Right atrium auricular region (tissue), 2 donors: ENCODE measurements at regions not wholly inside any gene's neighbourhood (a gene's known extent, or its start where the extent isn't known, plus 50 kb on each side); places are given as distances from the start of the nearest gene placed in this dataset.

ENCODE experiments used
- DNase-seq: peaks from one replicate; pipeline ENCODE4 v3.0.0-alpha.2; 2019; ENCODE audit warnings: low spot score
- H3K27ac ChIP-seq, 2 donors: fragments of 200-600 bp; sonication (generic); 1 replicate in 1 of 2; 2 replicates in 1 of 2; pipeline ENCODE4 v1.5.1; 2016 to 2019
- H3K27me3 ChIP-seq, 2 donors: fragments of 200-600 bp; sonication (generic); one replicate each; pipeline versions ENCODE4 v1.5.1 to v1.6.0; 2017 to 2019
- H3K36me3 ChIP-seq: fragments of 200-600 bp; sonication (generic); one replicate; pipeline ENCODE4 v1.5.1; 2016
- H3K4me1 ChIP-seq, 2 donors: fragments of 200-600 bp; sonication (generic); one replicate each; pipeline versions ENCODE4 v1.5.1 to v1.6.0; 2017 to 2019
- H3K4me3 ChIP-seq, 2 donors: fragments of 200-600 bp; sonication (generic); 1 replicate in 1 of 2; 2 replicates in 1 of 2; pipeline ENCODE4 v1.5.1; 2017 to 2019; ENCODE audit warnings: mild to moderate bottlenecking in 1 of 2, moderate library complexity in 1 of 2
- H3K9me3 ChIP-seq, 2 donors: fragments of 200-600 bp; sonication (generic); one replicate each; pipeline ENCODE4 v1.5.1; 2019
- TF ChIP-seq, protein P1 (sequence below), 2 donors: fragments of 200-600 bp; sonication (generic); IDR thresholded peaks; one replicate each; pipeline ENCODE4 v1.5.1; 2019; ENCODE audit warnings: antibody characterized with exemption in 2 of 2

GRCh38 chr11:69957849-69958248 is 120.3 kb upstream of the ANO1 start:
- Histone ChIP-seq H3K27ac (no peak overlapping the region), H3K9me3 (peaks cover 0 to 6% of the 10 kb centered on the region in 2 donors), H3K4me1 (no peaks in the 10 kb centered on the region), H3K4me3 (no peak overlapping the region), H3K27me3 (no peaks in the 10 kb centered on the region), H3K36me3 (no peaks in the 10 kb centered on the region)
- TF ChIP-seq, protein P1, sequence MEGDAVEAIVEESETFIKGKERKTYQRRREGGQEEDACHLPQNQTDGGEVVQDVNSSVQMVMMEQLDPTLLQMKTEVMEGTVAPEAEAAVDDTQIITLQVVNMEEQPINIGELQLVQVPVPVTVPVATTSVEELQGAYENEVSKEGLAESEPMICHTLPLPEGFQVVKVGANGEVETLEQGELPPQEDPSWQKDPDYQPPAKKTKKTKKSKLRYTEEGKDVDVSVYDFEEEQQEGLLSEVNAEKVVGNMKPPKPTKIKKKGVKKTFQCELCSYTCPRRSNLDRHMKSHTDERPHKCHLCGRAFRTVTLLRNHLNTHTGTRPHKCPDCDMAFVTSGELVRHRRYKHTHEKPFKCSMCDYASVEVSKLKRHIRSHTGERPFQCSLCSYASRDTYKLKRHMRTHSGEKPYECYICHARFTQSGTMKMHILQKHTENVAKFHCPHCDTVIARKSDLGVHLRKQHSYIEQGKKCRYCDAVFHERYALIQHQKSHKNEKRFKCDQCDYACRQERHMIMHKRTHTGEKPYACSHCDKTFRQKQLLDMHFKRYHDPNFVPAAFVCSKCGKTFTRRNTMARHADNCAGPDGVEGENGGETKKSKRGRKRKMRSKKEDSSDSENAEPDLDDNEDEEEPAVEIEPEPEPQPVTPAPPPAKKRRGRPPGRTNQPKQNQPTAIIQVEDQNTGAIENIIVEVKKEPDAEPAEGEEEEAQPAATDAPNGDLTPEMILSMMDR (IDR thresholded peaks at IDR 0.05): no peak
- no peak for DNase-seq

DNA sequence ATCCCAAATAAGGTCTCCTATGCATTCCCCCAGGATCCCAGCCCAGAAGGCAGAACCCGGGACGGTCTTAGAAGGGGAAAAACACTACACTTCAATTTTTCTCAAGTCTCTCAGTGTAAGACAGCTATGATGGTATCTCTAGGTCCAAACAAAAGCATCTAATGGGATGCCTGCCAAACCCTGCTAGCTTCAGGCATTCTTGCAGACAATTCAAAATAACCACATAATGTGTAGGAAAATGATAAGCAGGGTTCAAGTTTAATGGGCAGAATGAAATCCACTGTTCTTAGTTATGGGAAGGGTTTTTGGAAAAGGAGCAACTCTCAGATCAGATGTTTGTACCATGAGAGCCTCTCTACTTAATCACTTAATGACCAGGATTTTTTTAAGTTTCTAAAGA is 119.8 kb upstream of the ANO1 start:
- no peak overlapping the region for H3K4me3 ChIP-seq
- no peaks in the 10 kb centered on the region for H3K27me3 ChIP-seq
- H3K9me3 ChIP-seq: peaks cover 0 to 6% of the 10 kb centered on the region in 2 donors
- H3K4me1 ChIP-seq: no peaks in the 10 kb centered on the region
- TF ChIP-seq, protein P1 (IDR thresholded peaks at IDR 0.05): no peak
- H3K27ac ChIP-seq: no peak overlapping the region
- DNase-seq: no peak
- H3K36me3 ChIP-seq: no peaks in the 10 kb centered on the region

GRCh38 chr11:69959461-69959860 is 118.7 kb upstream of the ANO1 start:
- H3K27ac ChIP-seq: no peak overlapping the region
- H3K9me3 ChIP-seq: peaks cover 0 to 6% of the 10 kb centered on the region in 2 donors
- H3K27me3 ChIP-seq: no peaks in the 10 kb centered on the region
- no peaks in the 10 kb centered on the region for H3K36me3 ChIP-seq
- no peaks in the 10 kb centered on the region for H3K4me1 ChIP-seq
- no peak for DNase-seq
- H3K4me3 ChIP-seq: no peak overlapping the region
- TF ChIP-seq, protein P1 (IDR thresholded peaks at IDR 0.05): no peak

- Histone ChIP-seq H3K36me3 (no peaks in the 10 kb centered on the region), H3K4me1 (no peaks in the 10 kb centered on the region), H3K27me3 (no peaks in the 10 kb centered on the region), H3K4me3 (no peak overlapping the region), H3K27ac (no peak overlapping the region), H3K9me3 (peaks cover 0 to 6% of the 10 kb centered on the region in 2 donors)
- no peak for DNase-seq
- TF ChIP-seq, protein P1 (IDR thresholded peaks at IDR 0.05): no peak
Measured at GRCh38 chr11:69961738-69962137, 116.4 kb upstream of the ANO1 start.

DNA sequence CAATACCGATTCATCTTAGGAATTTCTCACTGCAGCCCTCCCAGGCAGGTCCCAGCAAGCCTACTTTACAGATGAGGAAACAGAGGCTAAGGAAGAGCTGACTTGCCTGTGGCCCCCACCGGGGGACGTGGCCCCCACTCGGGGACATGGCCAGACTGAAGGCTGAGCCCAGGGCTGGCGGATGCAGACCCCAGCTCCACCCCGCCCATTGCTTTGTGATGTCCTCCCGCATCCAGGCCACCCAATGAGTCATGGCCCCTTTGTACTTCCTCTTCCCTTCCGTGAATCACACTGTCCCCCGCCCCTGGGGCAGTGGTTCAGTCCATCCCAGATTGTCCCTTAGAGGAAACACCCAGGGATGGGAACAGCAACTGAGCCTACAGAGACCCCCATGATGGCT is 116.0 kb upstream of the ANO1 start:
- TF ChIP-seq, protein P1 (IDR thresholded peaks at IDR 0.05): no peak
- H3K36me3 ChIP-seq: no peaks in the 10 kb centered on the region

GRCh38 chr11:69963533-69964246 is 114.4 kb upstream of the ANO1 start:
- Histone ChIP-seq H3K4me3 (no peak overlapping the region), H3K36me3 (no peaks in the 10 kb centered on the region), H3K9me3 (peaks cover 0 to 2% of the 10 kb centered on the region in 2 donors), H3K27me3 (no peaks in the 10 kb centered on the region), H3K27ac (no peak overlapping the region), H3K4me1 (no peaks in the 10 kb centered on the region)
- DNase-seq: no peak
- TF ChIP-seq, protein P1 (IDR thresholded peaks at IDR 0.05): no peak

More for the DNA sequence above, 116.0 kb upstream of the ANO1 start:
- peaks cover 0 to 6% of the 10 kb centered on the region in 2 donors for H3K9me3 ChIP-seq
- DNase-seq: no peak
- no peak overlapping the region for H3K27ac ChIP-seq
- H3K4me1 ChIP-seq: no peaks in the 10 kb centered on the region
- H3K4me3 ChIP-seq: no peak overlapping the region
- no peaks in the 10 kb centered on the region for H3K27me3 ChIP-seq
